Stimulated activated CD4-positive, alpha-beta T cell treated with anti-CD3 and anti-CD28 coated beads, Interleukin-4, amount 100 ng/mL, for 1 hour (primary cell): ENCODE measurements at regions not wholly inside any gene's neighbourhood (a gene's known extent, or its start where the extent isn't known, plus 50 kb on each side); places are given as distances from the start of the nearest gene placed in this dataset.
"Not testable (repeated sequence)": the region's sequence is repeated elsewhere in the genome, so short reads cannot be mapped to it uniquely, and the experiment has no call there.

Source experiments
- DNase-seq: peaks from one replicate; pipeline ENCODE4 v3.0.0-alpha.2; 2020

GRCh38 chr2:128514555-128514955 lies 195.9 kb upstream of the HS6ST1 start:
- DNase-seq, result no peak

- no peak for DNase-seq
Measured at GRCh38 chr2:128516938-128517337, 198.3 kb upstream of the HS6ST1 start.

GRCh38 chr2:128519028-128519427 lies 200.4 kb upstream of the HS6ST1 start:
- DNase-seq, result not testable (repeated sequence)

GRCh38 chr2:128519517-128520215 lies 201.0 kb upstream of the HS6ST1 start:
- no peak for DNase-seq

GRCh38 chr2:128520340-128520739 lies 201.7 kb upstream of the HS6ST1 start:
- no peak for DNase-seq

GRCh38 chr2:128520791-128521190 lies 202.1 kb upstream of the HS6ST1 start:
- no peak for DNase-seq

- DNase-seq, result no peak
Measured at GRCh38 chr2:128521482-128521881, 202.8 kb upstream of the HS6ST1 start.

GRCh38 chr2:128522829-128523228 lies 204.2 kb upstream of the HS6ST1 start:
- DNase-seq, result no peak

GRCh38 chr2:128523457-128523856 lies 204.8 kb upstream of the HS6ST1 start:
- DNase-seq, result no peak

GRCh38 chr2:128524183-128524582 lies 205.5 kb upstream of the HS6ST1 start:
- no peak for DNase-seq

- no peak for DNase-seq
Measured at GRCh38 chr2:128525653-128526052, 207.0 kb upstream of the HS6ST1 start.

GRCh38 chr2:128526455-128526976 lies 207.8 kb upstream of the HS6ST1 start:
- no peak for DNase-seq

- DNase-seq, result no peak
Measured at GRCh38 chr2:128528133-128528532, 209.5 kb upstream of the HS6ST1 start.

- DNase-seq, result no peak
Measured at GRCh38 chr2:128530025-128530573, 211.4 kb upstream of the HS6ST1 start.

GRCh38 chr2:128531856-128532255 lies 213.2 kb upstream of the HS6ST1 start:
- DNase-seq, result no peak

GRCh38 chr2:128533101-128533500 lies 214.4 kb upstream of the HS6ST1 start:
- DNase-seq, result no peak

GRCh38 chr2:128534688-128535392 lies 216.2 kb upstream of the HS6ST1 start:
- DNase-seq, result no peak

GRCh38 chr2:128535953-128536352 lies 217.3 kb upstream of the HS6ST1 start:
- DNase-seq, result no peak

GRCh38 chr2:128536925-128537620 lies 218.4 kb upstream of the HS6ST1 start:
- DNase-seq, result no peak

- no peak for DNase-seq
Measured at GRCh38 chr2:128537646-128538045, 219.0 kb upstream of the HS6ST1 start.

- no peak for DNase-seq
Measured at GRCh38 chr2:128538396-128538795, 219.7 kb upstream of the HS6ST1 start.

- DNase-seq, result no peak
Measured at GRCh38 chr2:128540670-128541069, 222.0 kb upstream of the HS6ST1 start.

GRCh38 chr2:128541448-128541847 lies 222.8 kb upstream of the HS6ST1 start:
- no peak for DNase-seq
